Body of pancreas (tissue), 4 donors: ENCODE measurements at regions not wholly inside any gene's neighbourhood (a gene's known extent, or its start where the extent isn't known, plus 50 kb on each side); places are given as distances from the start of the nearest gene placed in this dataset.
"Not testable (repeated sequence)": the region's sequence is repeated elsewhere in the genome, so short reads cannot be mapped to it uniquely, and the experiment has no call there.

Experiments used
- ATAC-seq: fragments of 150-250 bp; one replicate; pipeline ENCODE4 v1.9.1; 2016
- DNase-seq, 4 donors: peaks; one replicate each; pipeline ENCODE4 v3.0.0-alpha.2; 2019
- H3K27ac ChIP-seq, 4 donors: fragments of 200-600 bp; sonication (generic); 1 replicate in 3 of 4; 2 replicates in 1 of 4; pipeline versions ENCODE4 v1.5.1 to v1.6.1; 2016 to 2019; ENCODE audit warnings: mild to moderate bottlenecking in 1 of 4, mixed read lengths in 1 of 4, moderate library complexity in 1 of 4
- H3K27me3 ChIP-seq, 2 donors: fragments of 200-600 bp; sonication (generic); one replicate each; pipeline ENCODE4 v1.6.0; 2016; ENCODE audit warnings: mild to moderate bottlenecking in 1 of 2
- H3K36me3 ChIP-seq, 2 donors: fragments of 200-600 bp; sonication (generic); replicated peaks in 1 of 2; 2 replicates each; pipeline ENCODE4 v1.5.1; 2016; ENCODE audit warnings: low read depth in 2 of 2; ENCODE audit not compliant: insufficient read depth in 1 of 2
- H3K4me1 ChIP-seq: fragments of 200-600 bp; sonication (generic); one replicate; pipeline ENCODE4 v1.6.0; 2016
- H3K4me3 ChIP-seq, 2 donors: fragments of 200-600 bp; sonication (generic); 1 replicate in 1 of 2; 2 replicates in 1 of 2; pipeline ENCODE4 v1.5.1; 2016 to 2019
- H3K9me3 ChIP-seq, 3 donors: fragments of 200-600 bp; sonication (generic); 1 replicate in 2 of 3; 2 replicates in 1 of 3; pipeline ENCODE4 v1.5.1; 2016
- CTCF ChIP-seq, 7 experiments: fragments of 450-650 bp in 4 of 7; fragments of 200-600 bp in 3 of 7; sonication (generic) in 3 of 7; IDR thresholded peaks; one replicate each; pipeline ENCODE4 v1.5.1; 2016 to 2019; ENCODE audit warnings: antibody characterized with exemption in 7 of 7
- POLR2A ChIP-seq, 3 donors: fragments of 450-650 bp; IDR thresholded peaks; one replicate each; pipeline ENCODE4 v1.6.1; 2016; ENCODE audit warnings: antibody characterized with exemption in 3 of 3, mild to moderate bottlenecking in 2 of 3
- WGBS, 2 donors: methylation state at CpG; one replicate each; pipeline ENCODE4 v1.1.5; 2017; 5-methylcytosine and 5-hydroxymethylcytosine counted together
- intact Hi-C: fragments of 100-400 bp; cut with DNase I; formaldehyde crosslinking; loops from one replicate; pipeline ENCODE4 v1.15.1; 2023

GRCh38 chr1:79151006-79151796 lies 144.7 kb upstream of the ADGRL4 start:
- no peaks in the 10 kb centered on the region for H3K4me1 ChIP-seq
- ATAC-seq, result no peak
- intact Hi-C loops, result no loop called here
- no peak for TF ChIP-seq POLR2A (IDR thresholded peaks at IDR 0.05)
- no peak overlapping the region for H3K4me3 ChIP-seq
- DNase-seq, result no peak
- no peaks in the 10 kb centered on the region for H3K36me3 ChIP-seq
- H3K9me3 ChIP-seq, result no peaks in the 10 kb centered on the region
- 26 to 41% methylated on average over 6 of the region's 6 CpGs for WGBS, 2 donors
- no peak overlapping the region for H3K27ac ChIP-seq
- no peaks in the 10 kb centered on the region for H3K27me3 ChIP-seq

- DNase-seq, result no peak
- H3K4me3 ChIP-seq, result no peak overlapping the region
- TF ChIP-seq CTCF (IDR thresholded peaks at IDR 0.05) (no peak), POLR2A (IDR thresholded peaks at IDR 0.05) (no peak)
- H3K36me3 ChIP-seq, result no peaks in the 10 kb centered on the region
- H3K4me1 ChIP-seq, result no peaks in the 10 kb centered on the region
- no peak overlapping the region for H3K27ac ChIP-seq
- no peaks in the 10 kb centered on the region for H3K27me3 ChIP-seq
- intact Hi-C loops, result no loop called here
- no peaks in the 10 kb centered on the region for H3K9me3 ChIP-seq
- no peak for ATAC-seq
- WGBS, 2 donors, result 30% methylated on average over 1 of the region's 1 CpG
These were observed 144.0 kb upstream of the ADGRL4 start for GRCh38 chr1:79150576-79150975.

- H3K36me3 ChIP-seq, H3K27me3 ChIP-seq, ATAC-seq, H3K4me3 ChIP-seq, intact Hi-C loops, H3K27ac ChIP-seq, H3K4me1 ChIP-seq, H3K9me3 ChIP-seq, DNase-seq: not testable (repeated sequence)
- 44 to 53% methylated on average over 4 of the region's 4 CpGs for WGBS, 2 donors
These were observed 131.7 kb upstream of the ADGRL4 start for GRCh38 chr1:79138227-79138626.

- TF ChIP-seq CTCF (IDR thresholded peaks at IDR 0.05), result no peak
- TF ChIP-seq POLR2A (IDR thresholded peaks at IDR 0.05), result no peak
- no peak for DNase-seq
- H3K27me3 ChIP-seq, result no peaks in the 10 kb centered on the region
- no peak overlapping the region for H3K4me3 ChIP-seq
- no peak overlapping the region for H3K27ac ChIP-seq
- no peak for ATAC-seq
- H3K4me1 ChIP-seq, result no peaks in the 10 kb centered on the region
- 54 to 64% methylated on average over 4 to 8 of the region's 8 CpGs for WGBS, 2 donors
- intact Hi-C loops, result no loop called here
- H3K9me3 ChIP-seq, result no peaks in the 10 kb centered on the region
- H3K36me3 ChIP-seq, result no peaks in the 10 kb centered on the region
These were observed 127.3 kb upstream of the ADGRL4 start for GRCh38 chr1:79133774-79134364.

GRCh38 chr1:79131626-79132025 lies 125.1 kb upstream of the ADGRL4 start:
- no peak for TF ChIP-seq CTCF (IDR thresholded peaks at IDR 0.05)
- no peak for TF ChIP-seq POLR2A (IDR thresholded peaks at IDR 0.05)
- Histone ChIP-seq H3K27ac (no peak overlapping the region), H3K9me3 (no peaks in the 10 kb centered on the region), H3K36me3 (no peaks in the 10 kb centered on the region), H3K4me1 (no peaks in the 10 kb centered on the region), H3K4me3 (no peak overlapping the region), H3K27me3 (no peaks in the 10 kb centered on the region)
- intact Hi-C loops, result no loop called here
- ATAC-seq (no peak), DNase-seq (no peak)
- WGBS, 2 donors, result 31 to 46% methylated on average over 3 of the region's 3 CpGs

- DNase-seq, result no peak
- Histone ChIP-seq H3K4me1 (no peaks in the 10 kb centered on the region), H3K27ac (no peak overlapping the region), H3K4me3 (no peak overlapping the region), H3K36me3 (no peaks in the 10 kb centered on the region), H3K9me3 (no peaks in the 10 kb centered on the region), H3K27me3 (no peaks in the 10 kb centered on the region)
- 48 to 68% methylated on average over 3 of the region's 3 CpGs for WGBS, 2 donors
- ATAC-seq, result no peak
- TF ChIP-seq POLR2A (IDR thresholded peaks at IDR 0.05) (no peak), CTCF (IDR thresholded peaks at IDR 0.05) (no peak)
- intact Hi-C loops, result no loop called here
These were observed 123.4 kb upstream of the ADGRL4 start for GRCh38 chr1:79129914-79130313.
